GM21381 (cell line): ENCODE measurements at regions not wholly inside any gene's neighbourhood (a gene's known extent, or its start where the extent isn't known, plus 50 kb on each side); places are given as distances from the start of the nearest gene placed in this dataset.
"Not testable (repeated sequence)": the region's sequence is repeated elsewhere in the genome, so short reads cannot be mapped to it uniquely, and the experiment has no call there.

Experiments
- ATAC-seq: cut with Tn5 transposase; IDR thresholded peaks from one replicate; pipeline ENCODE4 v1.9.1; 2021; ENCODE audit warnings: mild to moderate bottlenecking, moderate library complexity; ENCODE audit not compliant: unreplicated experiment

DNA sequence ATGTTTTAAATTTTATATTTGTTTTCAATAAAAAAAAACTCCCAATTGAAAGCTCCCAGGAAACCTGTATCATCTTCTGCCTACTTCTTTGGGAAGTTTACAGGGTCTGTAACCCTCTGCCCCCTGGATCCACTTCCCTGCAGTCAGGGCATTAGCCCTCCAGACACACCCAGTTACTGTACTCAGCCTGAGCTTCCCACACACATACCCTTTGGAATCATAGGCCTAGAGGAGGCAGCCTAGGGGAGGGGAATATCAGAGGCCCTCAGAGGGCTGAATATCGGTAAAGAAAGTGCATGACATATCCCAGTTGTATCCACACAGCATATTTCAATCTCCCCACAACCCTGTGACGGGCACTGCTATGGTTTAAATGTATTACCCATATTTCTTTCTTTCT, 56.2 kb upstream of the TFPI start:
- not testable (repeated sequence) for ATAC-seq

DNA sequence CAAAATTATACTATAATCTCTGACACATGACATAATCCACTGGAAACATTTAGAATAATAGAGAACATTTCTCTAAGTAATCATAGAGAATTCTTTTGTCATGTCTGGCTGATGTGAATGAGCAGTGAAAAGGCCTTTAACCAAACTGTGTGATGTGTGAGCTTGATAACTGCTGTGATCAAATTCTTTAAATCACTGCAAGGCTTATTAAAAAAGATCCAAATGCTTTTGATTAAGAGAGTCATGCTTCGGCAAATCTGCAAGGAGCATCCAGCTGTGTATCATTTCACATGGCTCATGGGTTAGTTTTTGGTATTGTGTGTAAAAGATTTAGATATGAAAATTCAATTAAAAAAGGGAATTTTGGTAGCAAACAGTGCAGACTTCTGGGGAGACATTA, 58.6 kb upstream of the TFPI start:
- no peak for ATAC-seq

DNA sequence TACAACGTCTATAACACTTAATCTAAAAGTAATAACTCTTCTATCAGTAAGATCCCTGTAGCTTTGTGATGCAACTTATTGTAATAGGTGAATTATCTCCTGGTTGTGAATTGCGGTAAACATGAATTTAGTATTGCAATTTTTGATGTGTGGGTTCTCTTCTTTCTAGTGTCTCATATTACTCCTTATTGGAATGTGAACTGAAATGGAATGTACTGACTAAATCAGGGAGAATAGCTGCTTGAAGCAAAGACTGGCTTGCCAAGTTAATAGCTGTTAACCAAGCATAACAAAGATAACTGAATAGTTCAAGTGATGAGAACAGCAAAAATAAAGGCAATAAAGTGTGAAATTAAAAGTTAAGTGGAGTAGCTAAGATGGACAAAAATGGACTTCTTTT, 60.5 kb upstream of the TFPI start:
- no peak for ATAC-seq

DNA sequence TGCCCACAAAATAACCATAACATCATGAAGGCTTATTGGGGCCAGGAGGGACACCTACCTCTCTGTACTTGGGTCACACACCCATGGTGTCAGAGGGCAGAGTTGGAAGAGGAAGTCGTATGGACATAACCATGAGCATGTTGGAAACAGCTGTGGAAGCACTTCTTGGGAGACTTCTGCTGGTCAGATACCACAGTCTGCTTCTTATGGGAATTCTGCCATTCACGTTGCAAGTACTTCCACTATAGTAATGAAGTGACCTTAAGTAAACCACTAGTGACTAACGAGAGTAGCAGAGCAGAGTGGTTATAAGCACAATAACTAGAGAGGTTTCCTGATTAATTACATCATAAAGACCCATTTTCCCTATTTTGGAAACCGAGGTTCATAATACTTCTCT, 61.1 kb upstream of the TFPI start:
- ATAC-seq = no peak

DNA sequence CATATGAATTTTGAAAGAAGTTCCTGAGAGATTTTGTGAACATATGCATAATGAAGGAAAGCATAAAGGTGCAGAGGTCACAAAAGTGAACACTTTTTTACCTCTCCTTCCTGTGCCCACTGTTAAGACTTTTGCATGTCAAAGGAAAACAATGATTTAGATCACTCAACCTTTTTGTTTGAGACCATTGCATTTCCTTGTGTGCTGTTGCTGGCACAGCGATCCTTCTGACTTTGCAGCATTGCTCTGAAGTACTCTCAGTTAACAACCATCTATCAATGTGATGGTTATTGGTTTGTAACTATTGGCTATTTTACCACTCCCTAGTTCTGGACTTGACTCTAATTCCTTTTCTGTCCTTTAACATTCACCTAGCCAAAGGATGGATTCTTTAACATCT, 61.7 kb upstream of the TFPI start:
- ATAC-seq = no peak

DNA sequence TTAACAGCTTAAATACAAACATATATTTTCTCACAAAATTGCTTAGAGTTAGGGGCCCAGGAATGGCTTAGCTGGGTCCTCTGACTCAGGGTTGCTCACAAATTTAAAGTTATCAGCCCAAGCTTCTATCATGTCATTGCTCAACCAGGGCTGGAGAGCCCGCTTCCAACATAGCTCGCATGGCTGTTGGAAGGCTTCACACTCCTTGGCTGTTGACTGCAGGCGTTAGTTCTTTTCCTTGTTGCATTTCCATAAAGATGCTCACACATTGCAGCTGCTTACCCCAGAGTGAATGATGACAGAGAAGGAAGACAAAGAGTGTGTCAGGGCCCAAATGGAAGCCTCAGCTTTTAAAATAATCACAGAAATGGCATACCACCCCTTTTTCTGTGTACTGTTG, 62.9 kb upstream of the TFPI start:
- no peak for ATAC-seq

DNA sequence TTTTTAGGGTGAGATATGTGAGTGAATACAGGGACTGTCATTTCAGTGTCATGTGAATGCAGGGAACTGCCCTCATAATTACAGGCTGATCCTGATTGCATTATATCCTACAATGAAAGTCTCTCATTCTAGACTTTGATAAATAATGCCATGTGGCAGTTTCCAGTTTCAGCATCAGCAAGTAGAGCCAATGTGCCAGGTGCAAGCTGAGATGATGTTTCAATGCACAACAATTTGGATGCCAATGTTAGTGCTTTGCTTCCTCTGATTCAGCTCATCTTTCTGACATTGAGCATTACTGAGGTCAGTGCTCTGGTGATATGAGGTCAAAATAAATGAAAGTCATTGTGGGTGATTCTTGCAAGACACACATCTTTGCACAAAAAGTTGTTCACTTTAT, 63.7 kb upstream of the TFPI start:
- ATAC-seq = no peak

DNA sequence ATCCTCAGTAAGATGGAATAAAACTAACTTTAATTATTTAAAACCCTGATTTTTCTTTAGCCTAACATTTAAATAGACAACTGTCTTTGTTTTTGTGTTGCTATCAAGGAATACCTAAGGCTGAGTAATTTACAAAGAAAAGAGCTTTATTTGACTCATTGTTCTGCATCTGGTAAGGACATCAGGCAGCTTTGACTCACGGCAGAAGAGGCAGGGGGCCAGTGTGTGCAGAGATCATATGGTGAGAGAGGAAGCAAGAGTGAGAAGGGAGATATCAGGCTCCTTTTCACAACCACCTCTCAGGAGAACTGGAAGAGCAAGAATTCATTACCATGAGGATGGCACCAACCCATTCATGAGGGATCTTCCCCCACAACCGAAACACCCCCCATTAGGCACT, 64.6 kb upstream of the TFPI start:
- ATAC-seq = no peak

DNA sequence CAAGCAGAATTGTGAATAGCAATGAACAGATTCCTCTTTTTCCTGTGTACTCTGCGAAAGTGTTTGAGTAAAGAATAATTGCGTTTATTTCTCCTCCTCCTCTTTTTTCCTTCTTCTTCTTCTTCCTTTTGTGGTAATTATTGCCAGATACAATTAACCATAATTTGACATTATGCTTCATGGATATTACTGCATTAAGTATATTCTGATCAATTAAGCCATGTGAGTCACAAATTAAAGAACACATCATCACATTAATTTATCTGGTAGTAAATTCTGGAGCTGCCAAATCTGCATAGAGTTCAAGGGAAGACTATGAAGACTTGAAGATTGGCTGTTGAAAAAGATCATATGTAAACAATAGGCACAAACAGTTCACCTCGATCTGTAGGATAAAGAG, 72.9 kb upstream of the TFPI start:
- ATAC-seq = no peak

DNA sequence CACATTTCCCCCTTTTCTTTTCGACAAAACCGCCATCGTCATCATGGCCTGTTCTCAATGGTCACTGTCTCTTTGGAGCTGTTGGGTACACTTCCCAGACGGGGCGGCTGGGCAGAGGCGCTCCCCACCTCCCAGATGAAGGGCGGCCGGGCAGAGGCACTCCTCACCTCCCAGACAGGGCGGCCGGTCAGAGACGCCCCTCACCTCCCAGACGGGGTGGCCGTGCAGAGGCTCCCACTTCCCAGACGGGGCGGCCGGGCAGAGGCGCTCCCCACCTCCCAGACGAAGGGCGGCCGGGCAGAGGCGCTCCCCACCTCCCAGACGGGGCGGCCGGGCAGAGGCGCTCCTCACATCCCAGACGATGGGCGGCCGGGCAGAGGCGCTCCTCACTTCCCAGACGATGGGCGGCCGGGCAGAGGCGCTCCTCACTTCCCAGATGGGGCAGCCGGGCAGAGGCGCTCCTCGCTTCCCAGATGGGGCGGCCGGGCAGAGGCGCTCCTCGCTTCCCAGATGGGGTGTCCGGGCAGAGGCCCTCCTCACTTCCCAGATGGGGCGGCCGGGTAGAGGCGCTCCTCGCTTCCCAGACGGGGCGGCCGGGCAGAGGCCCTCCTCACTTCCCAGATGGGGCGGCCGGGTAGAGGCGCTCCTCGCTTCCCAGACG, 82.6 kb upstream of the TFPI start:
- ATAC-seq = not testable (repeated sequence)

DNA sequence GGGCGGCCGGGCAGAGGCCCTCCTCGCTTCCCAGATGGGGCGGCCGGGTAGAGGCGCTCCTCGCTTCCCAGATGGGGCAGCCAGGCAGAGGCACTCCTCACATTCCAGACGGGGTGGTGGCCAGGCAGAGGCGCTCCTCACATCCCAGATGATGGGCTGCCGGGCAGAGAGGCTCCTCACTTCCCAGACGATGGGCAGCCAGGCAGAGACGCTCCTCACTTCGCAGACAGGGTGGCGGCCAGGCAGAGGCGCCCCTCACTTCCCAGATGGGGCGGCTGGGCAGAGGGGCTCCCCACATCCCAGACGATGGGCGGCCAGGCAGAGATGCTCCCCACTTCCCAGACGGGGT, 83.1 kb upstream of the TFPI start:
- ATAC-seq = not testable (repeated sequence)

DNA sequence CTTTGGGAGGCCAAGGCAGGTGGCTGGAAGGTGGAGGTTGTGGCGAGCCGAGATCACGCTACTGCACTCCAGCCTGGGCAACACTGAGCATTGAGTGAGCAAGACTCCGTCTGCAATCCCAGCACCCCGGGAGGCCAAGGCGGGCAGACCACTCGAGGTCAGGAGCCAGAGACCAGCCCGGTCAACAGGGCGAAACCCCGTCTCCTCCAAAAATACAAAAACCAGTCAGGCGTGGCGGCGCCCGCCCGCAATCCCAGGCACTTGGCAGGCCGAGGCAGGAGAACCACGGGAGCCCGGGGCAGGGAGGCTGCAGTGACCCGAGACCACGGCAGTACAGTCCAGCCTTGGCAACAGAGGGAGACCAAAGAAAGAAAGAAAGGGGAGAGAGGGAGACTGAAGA, 83.5 kb upstream of the TFPI start:
- not testable (repeated sequence) for ATAC-seq

DNA sequence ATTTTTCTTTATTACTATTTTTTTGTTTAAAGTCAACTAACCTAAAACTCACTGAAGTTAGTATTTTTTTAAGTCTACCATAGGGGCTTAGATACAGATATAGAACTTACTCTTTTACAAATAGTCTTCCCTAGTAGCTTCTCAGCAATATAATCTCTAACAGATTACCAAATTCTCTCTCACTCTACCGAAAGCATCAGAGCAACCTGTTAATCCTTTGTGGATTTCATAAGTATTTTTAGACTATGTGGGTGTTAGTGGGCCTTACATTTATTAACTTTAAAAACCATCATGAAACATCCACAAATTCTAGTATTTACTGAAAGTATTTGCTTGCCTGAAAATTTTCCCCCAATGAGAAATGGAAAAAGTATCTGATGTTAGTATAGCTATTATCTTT, 84.6 kb upstream of the TFPI start:
- no peak for ATAC-seq

DNA sequence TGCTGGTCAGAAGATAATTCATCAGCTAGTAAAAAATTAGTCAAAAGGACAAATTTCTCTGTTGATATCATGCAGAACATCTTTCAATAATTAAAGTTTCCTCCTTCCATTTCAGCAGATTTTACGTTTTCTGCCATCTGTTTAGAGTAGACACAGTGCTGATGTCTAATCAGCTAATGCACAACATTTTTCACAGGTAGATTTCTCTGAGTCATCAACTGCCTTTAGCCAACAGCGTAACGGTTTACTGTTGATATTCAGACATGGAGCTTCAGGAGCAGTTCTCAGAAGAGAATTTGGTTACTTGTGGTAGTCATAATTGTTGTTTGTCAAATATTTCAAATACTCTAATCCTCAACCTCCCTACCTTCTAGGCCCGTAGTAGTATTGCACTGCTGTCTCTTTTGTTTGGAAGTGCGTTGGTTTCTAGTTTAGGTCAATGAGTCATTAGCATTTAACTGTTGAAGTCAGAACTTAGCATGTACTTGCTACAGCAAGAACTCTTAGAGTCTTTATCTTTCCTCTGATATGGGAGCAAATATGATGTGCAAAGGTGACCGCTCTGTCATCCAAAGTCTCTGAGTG, 86.8 kb upstream of the TFPI start:
- ATAC-seq = no peak

DNA sequence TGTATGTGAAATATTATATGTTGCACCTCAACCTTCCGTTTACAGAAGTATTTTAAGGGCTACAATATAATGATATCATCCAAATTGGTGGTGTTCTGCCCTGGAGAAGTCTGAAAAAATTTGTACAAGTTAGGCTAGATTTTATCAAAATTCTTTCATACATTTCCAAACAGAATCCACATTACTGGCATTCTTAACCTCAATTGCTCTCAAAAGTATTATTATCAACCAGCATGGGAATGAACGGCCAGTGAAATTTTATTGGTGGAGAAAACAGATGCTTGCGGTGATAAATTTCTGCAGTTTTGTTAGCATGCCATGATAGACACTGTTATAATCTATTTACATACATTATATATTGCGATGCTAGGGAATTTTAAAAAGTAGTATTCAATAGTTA, 88.3 kb upstream of the TFPI start:
- ATAC-seq = no peak

DNA sequence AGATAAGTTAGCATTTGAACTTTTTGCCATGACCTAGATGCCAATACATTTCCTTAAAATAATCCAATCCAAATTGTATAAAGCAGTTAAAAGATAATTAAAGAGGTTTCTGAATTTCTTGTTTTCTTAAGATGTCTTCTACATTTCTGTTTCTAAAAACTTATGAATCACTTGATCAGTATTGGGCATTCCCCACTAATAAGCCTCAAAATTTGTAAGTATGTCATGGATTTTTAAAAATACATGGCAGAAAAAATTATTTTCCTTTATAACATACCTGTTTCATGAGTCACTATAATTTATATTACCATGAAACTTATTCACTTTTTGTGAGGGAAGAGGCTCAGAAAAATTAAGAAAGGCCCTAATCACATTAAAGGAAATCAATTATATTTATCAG, 90.3 kb upstream of the TFPI start:
- no peak for ATAC-seq

DNA sequence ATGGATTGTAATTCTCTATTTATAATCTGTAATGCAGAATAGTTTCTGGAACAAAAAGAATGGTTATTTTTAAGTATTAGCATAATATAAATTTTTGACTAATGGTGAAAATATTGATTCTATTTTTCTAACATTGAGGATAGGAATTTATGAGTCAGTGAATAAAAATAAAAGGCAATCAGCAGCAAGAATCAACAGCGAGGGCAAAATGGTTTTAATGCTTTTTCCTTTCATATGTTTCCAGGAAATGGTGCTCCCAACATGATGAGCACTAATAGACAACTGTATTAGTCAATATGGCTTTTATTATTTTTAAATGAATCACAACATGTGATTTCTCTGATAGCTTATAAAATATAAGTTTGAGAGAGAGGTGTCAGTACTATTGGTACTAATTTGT, 90.7 kb upstream of the TFPI start:
- ATAC-seq = no peak

DNA sequence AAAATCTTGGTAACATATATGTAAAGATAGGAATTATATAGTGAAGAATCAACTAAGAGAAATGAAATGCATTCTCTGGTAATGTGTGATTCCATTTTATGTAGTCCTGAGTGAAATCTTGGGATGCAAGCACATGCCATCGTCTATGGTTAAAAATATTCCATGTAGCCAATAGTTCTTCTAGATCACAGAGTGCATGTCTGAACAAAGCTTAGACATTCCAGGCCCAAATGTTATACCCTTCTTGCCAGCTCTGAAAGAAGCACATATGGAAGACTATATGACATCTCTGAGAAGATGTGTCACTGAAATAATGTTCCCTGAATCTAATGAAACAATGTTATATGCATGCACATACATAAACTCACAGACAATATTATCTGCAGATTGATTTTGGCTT, 92.3 kb upstream of the TFPI start:
- ATAC-seq = no peak

DNA sequence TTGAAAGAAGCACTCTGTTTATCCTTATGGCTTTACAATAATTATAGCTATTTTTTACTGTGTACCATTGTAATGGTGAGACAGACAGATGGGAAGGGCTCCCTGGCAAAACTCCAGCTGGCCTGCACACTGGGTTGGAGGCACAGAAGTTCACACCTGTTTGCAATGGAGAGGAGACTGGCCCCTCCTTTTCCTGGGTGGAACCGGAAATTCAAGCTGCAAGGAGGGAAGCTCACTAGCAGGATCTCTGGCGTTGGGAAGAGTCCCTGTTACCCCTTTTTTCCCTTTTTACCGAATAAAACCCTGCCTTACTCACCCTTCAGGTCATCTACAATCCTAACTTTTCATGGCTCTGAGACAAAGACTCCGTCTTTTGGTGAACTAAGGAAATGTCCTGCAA, 100.3 kb upstream of the TFPI start:
- ATAC-seq = no peak

DNA sequence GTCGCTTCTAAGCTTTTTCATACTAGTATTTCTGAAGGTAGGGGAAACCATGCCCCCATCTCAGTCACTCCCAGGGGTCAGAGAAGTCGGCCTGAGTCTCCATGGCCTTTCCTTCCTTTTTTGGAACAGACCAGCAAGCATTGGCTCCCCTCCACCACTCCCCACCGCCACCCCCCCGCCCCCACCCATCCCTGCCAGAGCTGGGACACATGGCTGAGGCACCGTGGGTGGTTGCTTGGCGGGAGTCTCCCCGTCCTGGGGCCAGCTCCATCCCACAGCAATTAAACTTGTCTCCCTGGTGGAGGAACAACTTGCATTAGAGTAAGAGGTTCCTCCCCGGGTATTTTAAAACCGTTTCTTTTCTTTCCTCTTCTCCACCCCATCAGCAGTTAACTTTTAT, 100.8 kb upstream of the TFPI start:
- ATAC-seq = no peak

DNA sequence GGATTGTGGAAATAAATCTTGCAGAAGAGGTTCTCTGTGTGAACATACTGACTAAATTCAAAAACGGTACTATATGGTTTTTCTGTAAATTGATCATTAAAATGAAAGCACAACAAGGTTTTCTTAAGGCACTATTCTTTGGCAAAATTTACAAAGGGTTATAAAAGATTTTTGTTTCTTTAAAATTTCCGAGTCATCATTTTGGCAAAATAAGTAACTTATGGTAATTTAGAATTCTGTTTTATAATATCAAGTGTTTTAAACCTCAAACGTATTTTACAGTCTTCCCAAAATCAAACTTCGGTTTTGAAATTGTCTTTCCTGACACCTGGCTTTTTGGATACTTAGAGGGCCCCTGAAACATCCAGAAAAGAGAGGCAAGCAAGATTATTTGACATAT, 101.9 kb upstream of the TFPI start:
- ATAC-seq = no peak

DNA sequence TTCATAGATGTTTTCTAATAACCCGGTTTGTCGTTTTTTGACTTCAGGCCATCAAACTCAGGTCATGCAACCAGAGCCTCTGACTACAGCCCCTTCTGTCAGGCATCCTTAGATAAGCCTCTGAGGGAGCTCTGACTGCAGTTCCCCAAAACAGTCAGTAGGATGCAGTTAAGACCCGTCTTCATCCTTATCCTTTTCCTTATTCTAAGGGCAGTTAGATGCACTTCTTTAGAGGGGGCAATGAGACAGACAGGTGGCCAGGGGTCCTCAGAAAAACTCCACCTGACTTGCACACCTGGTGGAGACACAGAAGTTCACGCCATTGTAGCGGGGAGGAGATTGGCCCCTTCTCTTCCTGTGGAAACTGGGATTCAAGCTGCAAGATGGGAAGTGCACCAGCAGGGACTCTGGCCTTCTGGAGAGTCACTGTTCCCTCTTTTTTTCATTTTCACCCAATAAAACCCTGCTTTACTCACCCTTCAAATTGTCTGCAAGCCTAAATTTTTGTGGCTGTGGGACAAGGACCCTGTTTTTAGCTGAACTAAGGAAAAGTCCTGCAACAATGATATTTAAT, 104.8 kb upstream of the TFPI start:
- ATAC-seq = no peak

DNA sequence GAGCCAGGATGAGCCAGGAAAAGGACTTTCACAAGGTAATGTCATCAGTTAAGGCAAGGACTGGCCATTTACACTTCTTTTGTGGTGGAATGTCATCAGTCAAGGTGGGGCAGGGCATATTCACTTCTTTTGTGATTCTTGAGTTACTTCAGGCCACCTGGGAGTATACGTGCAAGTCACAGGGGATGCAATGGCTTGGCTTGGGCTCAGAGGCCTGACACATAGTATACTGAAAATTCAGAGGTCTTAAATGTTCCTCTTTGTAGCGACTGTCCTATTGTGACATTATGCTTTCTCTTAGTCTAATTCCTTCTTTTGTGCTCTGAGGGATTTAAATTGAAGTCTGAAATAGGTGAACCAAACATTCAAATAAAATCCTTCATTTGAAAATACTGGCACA, 121.8 kb upstream of the TFPI start:
- not testable (repeated sequence) for ATAC-seq
